ENCODE measurements at regions not wholly inside any gene's neighbourhood (a gene's known extent, or its start where the extent isn't known, plus 50 kb on each side); places are given as distances from the start of the nearest gene placed in this dataset.

DNA sequence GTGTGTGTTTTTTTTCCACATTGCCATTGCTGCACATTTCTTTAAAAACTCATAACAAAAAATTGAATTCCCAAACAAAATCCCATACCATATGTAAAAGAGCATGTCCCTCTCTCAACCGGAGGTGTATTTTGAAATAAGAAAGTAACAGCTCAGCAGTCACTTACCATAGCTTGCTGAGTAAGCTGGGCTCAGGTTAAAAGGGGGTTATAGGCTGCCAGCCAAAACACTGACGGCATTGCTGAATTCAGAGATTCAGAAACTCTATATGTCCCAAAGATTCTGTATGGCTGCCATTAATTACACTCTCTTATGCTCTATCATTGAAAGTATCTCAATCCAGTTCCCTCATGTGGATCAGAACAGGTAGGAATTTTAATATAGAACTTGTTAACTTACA lies 276.0 kb downstream of the FOXG1 start:
- ChIA-PET CTCF (no interaction called here), POLR2A (no interaction called here)
- FAIRE-seq (no peak), ATAC-seq (no peak), DNase-seq (ENCODE audit: low read depth in 1 of 2, low spot score in 1 of 2) (no peak)
- 18% methylated on average over 2 of the region's 2 CpGs for WGBS (ENCODE audit: missing lambda C conversion rate)
- H3K9me3 ChIP-seq, result no peaks in the 10 kb centered on the region
- no peak overlapping the region for H3K4me2 ChIP-seq
- H3K4me1 ChIP-seq, result no peaks in the 10 kb centered on the region
- no peak overlapping the region for H3K4me3 ChIP-seq
- no peak overlapping the region for H3K27ac ChIP-seq
- TF ChIP-seq BHLHE40 (IDR thresholded peaks at IDR 0.05; ENCODE audit: low read depth, low read length) (no peak), EHMT2 (IDR thresholded peaks at IDR 0.05; ENCODE audit: low read depth) (no peak), HOXB13 (CRISPR knock-in tag; IDR thresholded peaks at IDR 0.05; ENCODE audit: low read depth) (no peak), HMGXB4 (CRISPR knock-in tag; IDR thresholded peaks at IDR 0.05; ENCODE audit: borderline replicate concordance) (no peak), SREBF2 (IDR thresholded peaks at IDR 0.05) (no peak), MYC (IDR thresholded peaks at IDR 0.05; ENCODE audit: borderline replicate concordance, low read length) (no peak)
- TF ChIP-seq, protein P1, sequence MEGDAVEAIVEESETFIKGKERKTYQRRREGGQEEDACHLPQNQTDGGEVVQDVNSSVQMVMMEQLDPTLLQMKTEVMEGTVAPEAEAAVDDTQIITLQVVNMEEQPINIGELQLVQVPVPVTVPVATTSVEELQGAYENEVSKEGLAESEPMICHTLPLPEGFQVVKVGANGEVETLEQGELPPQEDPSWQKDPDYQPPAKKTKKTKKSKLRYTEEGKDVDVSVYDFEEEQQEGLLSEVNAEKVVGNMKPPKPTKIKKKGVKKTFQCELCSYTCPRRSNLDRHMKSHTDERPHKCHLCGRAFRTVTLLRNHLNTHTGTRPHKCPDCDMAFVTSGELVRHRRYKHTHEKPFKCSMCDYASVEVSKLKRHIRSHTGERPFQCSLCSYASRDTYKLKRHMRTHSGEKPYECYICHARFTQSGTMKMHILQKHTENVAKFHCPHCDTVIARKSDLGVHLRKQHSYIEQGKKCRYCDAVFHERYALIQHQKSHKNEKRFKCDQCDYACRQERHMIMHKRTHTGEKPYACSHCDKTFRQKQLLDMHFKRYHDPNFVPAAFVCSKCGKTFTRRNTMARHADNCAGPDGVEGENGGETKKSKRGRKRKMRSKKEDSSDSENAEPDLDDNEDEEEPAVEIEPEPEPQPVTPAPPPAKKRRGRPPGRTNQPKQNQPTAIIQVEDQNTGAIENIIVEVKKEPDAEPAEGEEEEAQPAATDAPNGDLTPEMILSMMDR (IDR thresholded peaks at IDR 0.05), result no peak
- TF ChIP-seq, protein P2, sequence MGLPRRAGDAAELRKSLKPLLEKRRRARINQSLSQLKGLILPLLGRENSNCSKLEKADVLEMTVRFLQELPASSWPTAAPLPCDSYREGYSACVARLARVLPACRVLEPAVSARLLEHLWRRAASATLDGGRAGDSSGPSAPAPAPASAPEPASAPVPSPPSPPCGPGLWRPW (IDR thresholded peaks at IDR 0.05), result no peak

DNA sequence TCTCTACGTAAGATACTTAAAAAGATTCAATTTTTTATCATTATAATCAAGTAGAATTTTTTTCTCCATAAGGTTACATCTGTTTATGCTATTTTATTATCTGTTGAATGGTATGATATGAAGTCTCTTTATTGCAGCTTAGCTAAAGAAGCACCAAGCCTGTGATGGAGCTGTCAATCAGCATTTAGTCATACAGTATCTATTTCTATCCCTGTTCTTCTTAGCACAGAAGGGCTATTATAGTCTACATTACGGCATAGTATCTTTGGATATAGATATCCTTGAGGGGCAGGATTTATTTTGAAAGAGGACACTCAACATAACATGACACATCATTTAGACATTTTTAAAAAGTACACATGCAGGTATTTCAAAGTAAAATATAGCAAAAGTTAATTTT lies 277.1 kb downstream of the FOXG1 start:
- 43% methylated on average over 2 of the region's 2 CpGs for WGBS (ENCODE audit: missing lambda C conversion rate)
- no peak for DNase-seq (ENCODE audit: low read depth in 1 of 2, low spot score in 1 of 2)
- no peak overlapping the region for H3K27ac ChIP-seq
- CTCF ChIA-PET, result interaction anchor here (0.6 kb wide), 1 partner anchor 285 kb away, joined by 3 read pairs; no protein-coding TSS in a partner anchor
- H3K4me2 ChIP-seq, result no peak overlapping the region
- ATAC-seq, result no peak
- FAIRE-seq, result no peak
- no peak overlapping the region for H3K4me3 ChIP-seq
- POLR2A ChIA-PET, result no interaction called here
- no peaks in the 10 kb centered on the region for H3K4me1 ChIP-seq
- no peak for TF ChIP-seq ZFP36 (IDR thresholded peaks at IDR 0.05; ENCODE audit: borderline replicate concordance, partially characterized antibody)
- no peak for TF ChIP-seq ZNF302 (CRISPR knock-in tag; IDR thresholded peaks at IDR 0.05)
- TF ChIP-seq RNF2 (IDR thresholded peaks at IDR 0.05; ENCODE audit: borderline replicate concordance, low read depth), result no peak
- no peak for TF ChIP-seq POLR2A (IDR thresholded peaks at IDR 0.05; ENCODE audit: low read length)
- no peak for TF ChIP-seq FOSL2 (IDR thresholded peaks at IDR 0.05)
- no peak for TF ChIP-seq FOSL2 (CRISPR knock-in tag; IDR thresholded peaks at IDR 0.05)
- no peak for TF ChIP-seq JUNB (IDR thresholded peaks at IDR 0.05)
- TF ChIP-seq HEYL (CRISPR knock-in tag; IDR thresholded peaks at IDR 0.05), result no peak
- no peaks in the 10 kb centered on the region for H3K9me3 ChIP-seq

- no peaks in the 10 kb centered on the region for H3K4me1 ChIP-seq
- no peaks in the 10 kb centered on the region; the same call in 2 of the 3 replicates for H3K9me3 ChIP-seq
- H3K27ac ChIP-seq, result no peak overlapping the region
- 10% methylated on average over 2 of the region's 2 CpGs for WGBS (ENCODE audit: missing lambda C conversion rate)
- ChIA-PET CTCF (interaction anchor here (1.0 kb wide), 1 partner anchor 65 kb away, joined by 3 read pairs; no protein-coding TSS in a partner anchor), POLR2A (no interaction called here)
- ATAC-seq (no peak), FAIRE-seq (no peak), DNase-seq (ENCODE audit: low read depth in 1 of 2, low spot score in 1 of 2) (no peak)
- TF ChIP-seq HOXB5 (CRISPR knock-in tag; IDR thresholded peaks at IDR 0.05) (no peak), SREBF2 (IDR thresholded peaks at IDR 0.05) (no peak), MYC (IDR thresholded peaks at IDR 0.05; ENCODE audit: borderline replicate concordance, low read length) (no peak), RCOR1 (IDR thresholded peaks at IDR 0.05; ENCODE audit: low read depth, low read length) (no peak), MAFK (IDR thresholded peaks at IDR 0.05; ENCODE audit: partially characterized antibody) (no peak), ZC3H11A (IDR thresholded peaks at IDR 0.05) (no peak), HEYL (CRISPR knock-in tag; IDR thresholded peaks at IDR 0.05) (no peak), CHD2 (IDR thresholded peaks at IDR 0.05; ENCODE audit: low read length, partially characterized antibody) (no peak), PHF8 (IDR thresholded peaks at IDR 0.05; ENCODE audit: borderline replicate concordance, low read depth) (no peak), JUNB (IDR thresholded peaks at IDR 0.05) (no peak), RNF2 (IDR thresholded peaks at IDR 0.05; ENCODE audit: borderline replicate concordance, low read depth) (no peak), KDM5A (IDR thresholded peaks at IDR 0.05) (no peak), ZNF302 (CRISPR knock-in tag; IDR thresholded peaks at IDR 0.05) (no peak), NR3C1 (IDR thresholded peaks at IDR 0.05) (no peak), TFCP2L1 (CRISPR knock-in tag; IDR thresholded peaks at IDR 0.05) (no peak), CHD4 (IDR thresholded peaks at IDR 0.05; ENCODE audit: borderline replicate concordance) (no peak)
- TF ChIP-seq, protein P2 (IDR thresholded peaks at IDR 0.05), result no peak
- H3K4me2 ChIP-seq, result no peak overlapping the region
- no peak overlapping the region for H3K4me3 ChIP-seq
These were observed 278.6 kb downstream of the FOXG1 start for GRCh38 chr14:29045237-29045636.

Data from A549 (cell line).